NCI-H2171 treated with DMSO at 0.1 percent for 48 hours (cell line): ENCODE measurements at regions not wholly inside any gene's neighbourhood (a gene's known extent, or its start where the extent isn't known, plus 50 kb on each side); places are given as distances from the start of the nearest gene placed in this dataset.
"Not testable (repeated sequence)": the region's sequence is repeated elsewhere in the genome, so short reads cannot be mapped to it uniquely, and the experiment has no call there.

Experiments used
- DNase-seq: peaks from one replicate; lab custom pipeline; 2025; lab: John Stamatoyannopoulos, UW

DNA sequence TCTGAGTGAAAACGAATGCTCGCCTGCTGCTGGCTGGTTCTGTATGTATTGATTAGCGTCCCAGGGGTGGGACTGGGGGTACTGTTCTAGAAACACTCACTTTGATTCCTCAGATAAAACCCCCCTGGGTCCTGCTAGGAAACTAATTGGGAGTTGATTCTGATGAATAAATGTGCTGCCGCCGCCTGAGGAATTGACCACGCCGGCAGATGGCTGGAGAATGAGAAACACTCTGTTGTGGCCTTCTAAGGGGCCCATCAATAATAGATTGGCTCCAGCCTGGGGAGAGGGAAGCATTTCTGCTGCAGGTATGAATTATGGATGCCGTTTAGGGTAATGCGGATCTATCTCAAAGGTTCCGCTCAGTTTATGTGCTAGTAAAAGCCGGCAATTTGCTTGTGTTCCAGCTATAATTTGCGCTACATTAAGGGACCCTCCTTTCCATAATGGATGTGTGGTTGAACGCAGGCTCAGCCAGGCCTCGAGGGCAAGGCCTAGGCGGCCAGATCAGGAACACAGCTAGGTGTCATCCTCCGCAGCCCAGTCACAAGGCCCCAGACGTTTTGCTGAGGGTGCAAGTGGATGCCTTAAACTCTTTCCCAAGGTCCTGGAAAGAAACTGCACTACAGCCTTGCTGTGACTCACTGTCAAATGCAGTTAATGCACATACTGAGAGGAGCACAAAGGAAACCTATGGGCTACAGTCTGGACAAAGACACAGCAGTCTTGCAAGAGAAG is 132.2 kb upstream of the HS3ST2 start:
- no peak for DNase-seq

DNA sequence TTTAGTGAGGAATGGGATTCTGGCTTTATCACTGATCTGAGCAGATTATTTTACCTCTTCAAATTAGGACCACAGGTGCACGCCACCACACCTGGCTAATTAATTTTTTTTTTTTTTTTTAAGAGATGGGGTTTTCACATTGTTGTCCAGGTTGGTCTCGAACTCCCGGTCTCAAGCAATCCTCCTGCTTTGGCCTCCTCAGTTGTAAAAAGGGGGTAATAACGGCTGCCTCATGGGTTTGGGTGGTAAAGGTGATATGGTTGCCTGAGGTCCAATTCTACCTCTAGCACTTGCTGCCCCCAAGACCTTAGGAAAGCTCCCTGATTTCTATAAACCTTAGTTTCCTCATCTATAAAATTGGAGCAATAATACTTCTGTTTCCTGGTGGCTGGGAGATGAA is 130.7 kb upstream of the HS3ST2 start:
- DNase-seq: no peak

DNA sequence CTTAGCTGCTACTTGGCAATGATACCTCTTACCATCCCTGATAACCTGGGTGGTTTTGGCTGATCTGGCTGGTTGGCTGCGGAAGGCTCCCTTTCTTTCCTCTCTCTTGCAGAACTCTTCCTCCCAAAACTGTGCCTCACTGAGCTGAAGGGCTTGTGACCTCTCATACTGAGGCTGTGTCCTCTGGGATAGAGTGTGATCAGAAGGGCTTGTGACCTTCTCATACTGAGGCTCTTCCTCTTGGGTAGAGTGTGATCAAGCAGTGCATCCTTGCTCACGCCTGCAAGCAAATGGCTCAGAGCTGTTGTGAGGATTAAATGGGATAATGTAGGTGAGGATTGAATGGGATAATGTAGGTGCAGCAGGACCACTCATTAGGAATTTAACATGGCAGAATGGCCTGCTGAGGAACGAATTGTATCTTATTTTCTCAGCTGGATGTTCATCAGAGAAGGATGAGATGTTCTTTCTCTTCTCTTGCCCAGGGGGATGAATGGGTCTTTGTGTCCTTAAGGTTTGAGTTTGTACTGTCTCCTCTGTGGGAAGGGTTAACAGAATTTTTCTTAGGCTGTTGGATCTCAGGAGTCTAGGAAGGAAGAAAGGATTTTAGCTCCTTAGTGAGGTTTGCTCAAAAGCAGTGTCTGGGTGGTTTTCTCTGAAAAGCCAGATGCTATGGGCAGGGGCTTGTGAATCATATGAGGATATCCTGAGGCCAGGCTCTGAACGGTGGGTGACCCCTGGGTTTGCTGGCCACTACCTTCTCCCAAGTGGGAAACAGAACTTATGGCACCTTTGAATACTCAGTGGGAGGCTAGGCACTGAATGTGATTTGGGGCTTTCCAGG is 130.0 kb upstream of the HS3ST2 start:
- DNase-seq: no peak

DNA sequence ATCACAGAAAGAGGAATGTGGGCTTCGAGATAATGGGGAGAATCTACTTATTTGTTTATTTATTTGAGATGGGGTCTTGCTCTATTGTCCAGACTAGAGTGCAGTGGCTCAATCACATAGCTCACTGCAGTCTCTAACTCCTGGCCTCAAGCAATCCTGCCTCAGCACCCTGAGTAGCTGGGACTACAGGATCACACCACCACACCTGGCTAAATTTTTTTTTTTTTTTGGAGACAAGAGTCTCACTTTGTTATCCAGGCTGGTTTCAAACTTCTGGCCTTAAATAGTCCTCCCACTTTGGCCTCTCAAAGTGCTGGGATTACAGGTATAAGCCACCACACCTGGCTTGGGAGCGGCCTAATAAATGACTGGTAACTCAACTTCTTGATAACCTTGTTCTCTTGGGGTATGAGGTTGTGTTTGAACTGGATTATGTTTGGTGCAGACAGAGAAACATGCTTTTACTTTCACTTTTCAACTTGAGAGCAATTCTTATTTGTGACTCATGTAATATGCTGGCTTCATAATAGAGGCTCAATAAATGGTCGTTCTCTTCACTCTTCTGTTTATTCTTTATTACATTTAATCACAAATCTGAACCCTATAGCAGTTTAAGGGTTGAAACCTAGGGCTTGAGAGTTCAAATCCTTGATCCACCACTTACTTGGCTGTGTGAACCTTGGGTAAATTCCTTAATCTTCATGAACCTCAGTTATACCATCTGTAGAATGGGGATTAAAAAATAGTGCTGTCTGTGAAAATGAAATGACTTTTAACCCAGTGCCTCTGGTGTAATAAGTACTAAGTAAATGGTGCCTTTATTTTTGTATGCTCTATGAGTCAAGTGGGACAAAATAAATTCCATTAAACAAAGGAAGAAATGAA is 129.1 kb upstream of the HS3ST2 start:
- no peak for DNase-seq

DNA sequence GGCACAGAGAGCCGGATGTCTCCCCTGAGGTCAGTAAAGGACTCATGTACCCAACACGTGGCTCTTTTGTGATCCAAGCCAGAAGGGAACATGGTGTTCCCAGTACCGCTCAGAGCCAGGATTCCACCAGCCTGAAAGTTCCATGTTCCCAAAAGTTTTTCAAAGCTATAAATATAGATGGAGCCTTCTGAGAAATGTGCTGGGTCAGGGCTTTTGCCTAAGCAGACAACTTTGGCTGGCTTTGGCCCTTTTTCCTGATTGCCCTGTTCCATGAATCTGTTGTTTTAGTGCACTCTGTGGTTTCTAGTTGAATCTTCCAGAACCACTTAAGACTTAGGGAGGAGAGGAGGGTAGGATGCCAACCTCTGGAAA is 128.5 kb upstream of the HS3ST2 start:
- no peak for DNase-seq

DNA sequence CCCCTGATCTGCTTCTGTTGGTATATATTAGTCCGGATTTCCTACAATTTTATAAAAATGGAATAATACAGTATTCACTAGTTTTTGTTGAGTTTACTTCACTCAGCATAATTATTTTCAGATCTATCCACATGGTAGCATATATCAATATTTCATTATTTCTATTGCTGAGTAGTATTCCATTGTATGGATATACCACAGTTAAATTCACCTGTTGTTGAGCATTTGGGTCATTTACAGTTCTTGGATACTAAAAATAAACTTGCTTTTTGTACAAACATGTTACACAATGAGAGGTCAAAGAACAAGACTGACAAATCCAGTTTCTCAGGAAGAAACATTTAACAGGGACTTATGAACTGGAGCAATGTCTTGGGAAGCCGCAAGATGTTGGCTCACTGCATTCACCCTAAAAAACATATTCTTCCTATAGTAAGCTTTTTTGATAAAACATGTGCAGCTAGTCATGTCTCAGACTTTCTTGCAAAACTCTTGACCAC is 126.9 kb upstream of the HS3ST2 start:
- no peak for DNase-seq

DNA sequence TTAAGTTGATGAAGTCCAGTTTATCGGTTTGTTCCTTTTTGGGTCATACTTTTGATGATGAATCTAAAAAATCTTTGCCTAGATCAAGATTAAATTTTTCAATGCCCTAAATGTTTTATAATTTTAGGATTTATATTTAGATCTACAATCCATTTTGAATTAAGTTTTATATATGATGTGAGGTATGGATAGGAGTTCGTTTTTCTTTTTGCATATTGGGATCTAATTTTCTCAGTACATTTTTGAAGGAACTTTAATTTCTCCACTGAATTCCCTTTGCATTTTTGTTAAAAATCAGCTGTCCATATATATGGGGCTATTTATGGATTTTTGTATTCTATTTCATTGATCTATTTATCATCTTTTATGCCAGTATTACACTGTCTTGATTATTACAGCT is 125.5 kb upstream of the HS3ST2 start:
- DNase-seq: no peak

DNA sequence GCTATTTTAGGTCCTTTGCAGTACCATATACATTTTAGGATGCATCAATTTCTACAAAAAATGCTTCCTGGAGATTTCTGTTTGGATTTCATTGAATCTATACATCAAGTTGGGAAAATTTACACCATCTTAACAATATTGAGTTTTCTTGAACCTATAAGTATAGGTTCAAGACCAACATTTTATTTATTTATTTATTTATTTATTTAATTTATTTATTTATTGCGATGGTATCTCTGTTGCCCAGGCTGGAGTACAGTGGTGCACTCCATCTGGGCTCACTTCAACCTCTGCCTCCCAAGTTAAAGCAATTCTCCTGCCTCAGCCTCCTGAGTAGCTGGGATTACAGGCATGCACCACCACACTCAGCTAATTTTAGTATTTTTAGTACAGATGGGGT is 125.0 kb upstream of the HS3ST2 start:
- no peak for DNase-seq

DNA sequence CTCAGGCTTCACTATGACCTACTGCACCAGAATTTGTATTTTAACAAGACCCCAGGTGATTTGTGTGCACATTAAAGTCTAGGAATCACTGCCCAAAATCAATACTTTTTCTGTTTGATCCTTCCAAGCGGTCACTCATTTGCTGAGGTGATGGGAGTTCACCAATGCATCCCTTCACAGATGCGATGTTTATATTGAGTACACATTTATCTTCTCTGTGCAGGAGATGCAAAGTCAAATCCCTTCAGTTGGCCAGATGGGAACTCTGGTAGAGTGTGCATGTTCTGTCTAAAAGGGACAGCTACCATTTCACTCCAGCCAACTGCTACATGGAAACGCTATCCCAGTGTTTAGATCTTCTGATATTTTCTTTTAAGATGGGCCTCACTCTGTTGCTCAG is 122.6 kb upstream of the HS3ST2 start:
- no peak for DNase-seq

DNA sequence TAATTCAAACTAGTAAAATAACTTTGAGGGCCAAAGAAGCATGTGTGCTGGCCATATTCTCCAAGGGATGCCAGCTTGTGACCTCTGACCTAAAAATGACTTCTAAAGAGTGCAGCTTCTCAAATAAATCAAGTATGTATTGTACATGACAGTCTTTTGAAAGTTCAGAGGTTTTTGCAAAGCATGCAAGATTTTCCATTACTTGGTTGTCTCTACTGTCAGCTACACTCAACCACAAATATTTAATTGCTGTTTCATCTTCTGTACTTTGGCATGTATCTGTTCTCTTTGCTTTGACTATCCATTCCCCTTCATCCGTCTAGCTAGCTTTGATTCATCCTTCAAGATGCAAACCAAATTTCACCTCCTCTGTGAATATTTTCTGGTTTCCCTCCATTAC is 121.9 kb upstream of the HS3ST2 start:
- DNase-seq: no peak

DNA sequence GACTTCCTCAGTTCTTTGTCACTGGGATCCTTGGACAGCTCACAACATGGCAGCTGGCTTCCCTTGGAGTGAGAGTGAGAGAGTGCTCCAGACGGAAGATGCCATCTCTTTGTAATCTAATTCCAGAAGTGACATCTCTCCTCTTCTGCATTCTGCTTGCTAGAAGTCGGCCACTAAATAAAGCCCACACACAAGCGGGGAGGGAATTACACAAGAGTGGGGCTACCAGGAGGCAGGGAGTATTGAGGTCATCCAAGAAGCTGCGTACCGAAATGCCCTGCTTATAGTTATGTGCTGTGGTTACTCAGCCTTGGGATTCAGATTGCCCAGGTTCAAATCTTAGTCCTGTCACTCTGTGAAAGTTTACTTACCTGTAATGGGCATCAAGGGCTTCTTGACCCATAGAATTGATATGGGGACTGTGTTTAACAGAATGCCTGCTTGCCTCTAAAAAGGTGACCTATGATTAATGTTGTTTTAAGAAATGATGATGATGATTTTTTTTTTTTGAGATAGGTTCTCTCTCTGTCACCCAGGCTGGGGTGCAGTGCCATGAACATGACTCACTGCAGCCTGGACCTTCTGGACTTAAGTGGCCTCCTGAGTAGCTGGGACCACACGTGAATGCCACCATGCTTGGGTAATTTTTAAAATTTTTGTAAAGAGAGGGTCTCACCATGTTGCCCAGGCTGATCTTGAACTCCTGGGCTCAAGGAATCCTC is 120.9 kb upstream of the HS3ST2 start:
- DNase-seq: no peak

DNA sequence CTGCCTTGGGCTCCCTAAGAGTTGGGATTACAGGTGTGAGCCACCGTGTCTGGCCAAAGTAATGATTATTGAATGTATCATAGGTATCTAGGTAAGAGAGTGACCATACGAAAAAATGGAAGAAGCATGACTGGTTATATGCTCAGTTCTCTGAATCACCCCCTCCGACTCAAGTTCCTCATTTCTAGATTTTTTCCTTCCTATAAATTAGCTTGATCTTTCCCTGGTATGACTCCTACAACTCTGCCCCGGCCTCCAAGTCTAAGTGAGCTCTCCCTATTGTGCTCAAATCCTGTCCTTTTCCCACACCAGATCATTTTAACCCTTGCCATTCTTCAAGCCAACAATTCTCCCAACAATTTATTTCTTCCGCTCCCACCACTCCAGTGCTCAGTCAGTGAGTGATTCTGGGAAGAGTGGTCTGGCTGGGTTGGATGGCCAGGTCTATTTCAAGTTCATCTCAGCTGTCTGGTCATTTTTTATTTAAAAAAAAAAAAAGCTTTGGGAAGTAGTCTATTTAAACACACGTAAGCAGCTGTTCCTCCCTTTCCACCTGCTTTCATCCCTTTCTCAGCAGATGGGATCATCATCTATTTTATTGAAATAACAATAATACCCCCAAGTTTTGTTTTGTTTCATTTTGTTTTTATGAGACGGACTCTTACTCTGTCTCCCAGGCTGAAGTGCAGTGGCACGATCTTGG is 120.2 kb upstream of the HS3ST2 start:
- DNase-seq: no peak

DNA sequence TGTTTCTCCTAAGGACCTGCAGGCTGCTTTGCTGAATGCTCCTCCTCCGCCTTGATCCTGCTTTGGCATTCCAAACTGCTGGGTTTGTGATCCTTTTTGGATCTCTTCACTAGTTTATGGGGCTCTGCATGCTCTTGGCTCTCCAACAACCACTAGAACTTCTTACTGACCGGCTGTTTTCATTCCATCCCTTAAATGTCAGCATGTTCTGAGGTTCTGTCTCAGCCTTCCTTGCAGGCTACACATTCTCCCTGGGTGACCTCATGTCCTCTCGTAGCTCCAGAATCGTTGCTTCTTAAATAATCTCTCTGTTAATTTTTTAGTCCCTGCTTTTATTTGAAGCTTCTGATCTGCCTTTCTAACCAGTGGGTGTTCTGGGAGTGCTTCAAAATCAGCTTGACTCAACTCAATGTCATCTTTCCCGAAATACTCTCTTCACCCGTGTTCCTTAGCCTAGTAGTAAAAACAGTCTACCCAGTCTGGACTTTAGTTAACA is 119.0 kb upstream of the HS3ST2 start:
- DNase-seq: no peak

DNA sequence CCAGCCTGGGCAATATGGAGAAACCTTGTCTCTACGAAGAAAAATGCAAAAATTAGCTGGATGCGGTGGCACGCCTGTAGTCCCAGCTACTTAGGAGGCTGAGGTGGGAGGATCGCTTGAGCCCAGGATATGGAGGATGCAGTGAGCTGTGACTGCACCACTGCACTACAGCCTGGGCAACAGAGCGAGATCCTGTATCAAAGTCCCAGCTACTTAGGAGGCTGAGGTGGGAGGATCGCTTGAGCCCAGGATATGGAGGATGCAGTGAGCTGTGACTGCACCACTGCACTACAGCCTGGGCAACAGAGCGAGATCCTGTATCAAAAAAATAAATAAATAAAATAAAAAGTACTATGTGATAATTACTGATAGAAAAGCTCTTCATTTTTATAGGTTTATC is 118.2 kb upstream of the HS3ST2 start:
- not testable (repeated sequence) for DNase-seq

DNA sequence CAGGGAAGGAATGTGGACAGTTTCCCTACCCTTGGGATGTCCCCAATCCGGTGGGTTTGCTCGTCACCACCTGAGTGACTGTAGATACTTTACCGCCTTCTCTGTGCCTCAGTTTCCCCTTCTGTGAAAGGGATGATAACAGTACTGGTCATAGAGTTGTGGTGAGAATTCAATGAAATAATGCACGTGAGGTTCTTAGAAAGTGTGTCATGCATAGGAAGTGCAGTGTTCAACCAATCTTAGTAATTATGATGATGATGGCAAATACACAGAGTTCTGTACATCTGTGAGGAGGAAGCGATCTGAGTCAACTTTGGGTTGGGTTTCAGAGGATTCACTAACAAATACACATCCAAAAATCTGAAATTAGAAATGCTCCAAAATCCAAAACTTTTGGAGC is 114.6 kb upstream of the HS3ST2 start:
- no peak for DNase-seq

DNA sequence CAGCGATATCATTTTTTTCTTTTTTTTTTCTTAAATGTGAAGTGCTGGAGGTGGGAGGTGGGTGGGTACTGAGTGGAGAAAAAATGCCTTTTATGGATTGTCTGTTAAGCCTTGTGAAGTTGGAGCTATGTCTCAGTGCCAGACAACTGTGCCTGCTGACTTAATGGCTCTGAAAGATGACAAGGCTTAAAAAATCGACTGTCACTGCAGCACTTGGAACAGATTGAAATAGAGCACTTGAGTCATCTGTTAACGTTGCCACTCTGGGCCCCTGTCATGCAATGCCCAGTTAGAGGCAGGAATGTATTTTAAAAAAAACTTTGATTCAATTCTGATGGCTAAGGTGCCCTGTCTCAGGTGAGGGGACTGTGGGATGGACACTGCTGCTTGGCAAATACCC is 108.2 kb upstream of the HS3ST2 start:
- DNase-seq: no peak

DNA sequence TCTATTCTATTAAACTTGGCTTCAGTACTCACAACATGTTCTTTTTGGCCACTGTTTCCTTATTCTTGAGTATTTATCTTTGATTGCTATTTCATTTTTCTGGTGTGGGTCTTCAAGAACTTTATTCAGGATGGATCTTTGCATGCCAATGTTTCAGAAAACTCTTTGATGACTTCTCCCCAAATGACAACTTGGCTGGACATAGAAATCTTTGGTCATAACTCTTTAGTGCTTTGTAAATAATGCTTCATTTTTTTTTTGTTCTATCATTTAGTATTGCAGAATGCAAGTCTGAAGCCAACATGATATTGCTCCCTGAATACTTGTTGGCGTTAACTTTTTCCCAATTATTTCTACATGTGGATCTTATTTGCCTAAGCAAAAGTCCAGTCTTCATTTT is 103.6 kb upstream of the HS3ST2 start:
- no peak for DNase-seq

DNA sequence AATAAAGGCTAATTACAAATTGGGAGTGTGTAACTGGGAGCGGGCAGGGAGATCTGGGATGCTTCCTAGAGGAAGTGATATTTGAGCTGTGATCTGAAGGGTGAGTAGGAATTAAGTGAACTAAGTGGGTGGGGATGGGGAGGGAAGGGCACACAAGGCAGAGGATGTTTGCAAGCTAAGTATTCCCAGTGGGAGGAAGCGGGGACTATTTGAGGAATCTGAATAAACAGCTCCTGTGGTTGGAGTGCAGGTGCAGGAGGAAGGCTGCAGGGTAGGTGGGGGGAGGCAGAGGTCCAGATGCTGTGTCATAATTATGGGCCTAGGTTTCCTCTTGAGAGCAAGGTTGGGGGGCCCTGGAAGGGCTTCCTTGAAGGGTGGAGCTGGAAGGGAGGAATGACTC is 102.1 kb upstream of the HS3ST2 start:
- no peak for DNase-seq

DNA sequence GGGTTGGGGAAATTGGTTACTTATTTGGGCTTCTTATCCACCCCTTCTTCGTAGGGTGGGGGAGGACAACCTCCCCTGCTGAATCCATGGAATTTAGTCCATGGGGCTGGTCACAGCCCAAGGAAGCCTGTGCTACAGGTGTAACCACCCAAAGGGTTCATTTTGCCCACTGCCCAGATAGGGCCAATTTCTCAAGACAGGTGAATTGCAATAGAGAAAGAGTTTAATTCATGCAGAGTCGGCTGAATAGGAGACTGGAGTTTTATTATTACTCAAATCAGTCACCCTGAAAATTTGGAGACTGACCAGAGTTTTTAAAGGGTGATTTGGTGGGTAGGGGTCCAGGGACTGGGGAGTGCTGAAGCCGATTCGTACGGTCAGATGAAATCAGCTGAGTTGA is 101.5 kb upstream of the HS3ST2 start:
- no peak for DNase-seq

DNA sequence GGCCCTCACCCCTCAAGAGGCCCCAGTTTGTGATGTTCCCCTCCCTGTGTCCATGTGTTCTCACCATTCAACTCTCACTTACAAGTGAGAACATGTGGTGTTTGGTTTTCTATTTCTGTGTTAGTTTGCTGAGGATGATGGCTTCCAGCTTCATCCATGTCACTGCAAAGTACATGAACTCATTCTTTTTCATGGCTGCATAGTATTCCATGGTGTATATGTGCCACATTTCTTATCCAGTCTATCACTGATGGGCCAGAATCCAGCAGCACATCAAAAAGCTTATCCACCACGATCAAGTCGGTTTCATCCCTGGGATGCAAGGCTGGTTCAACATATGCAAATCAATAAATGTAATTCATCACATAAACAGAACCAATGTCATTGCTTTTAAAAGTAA is 95.4 kb upstream of the HS3ST2 start:
- not testable (repeated sequence) for DNase-seq

DNA sequence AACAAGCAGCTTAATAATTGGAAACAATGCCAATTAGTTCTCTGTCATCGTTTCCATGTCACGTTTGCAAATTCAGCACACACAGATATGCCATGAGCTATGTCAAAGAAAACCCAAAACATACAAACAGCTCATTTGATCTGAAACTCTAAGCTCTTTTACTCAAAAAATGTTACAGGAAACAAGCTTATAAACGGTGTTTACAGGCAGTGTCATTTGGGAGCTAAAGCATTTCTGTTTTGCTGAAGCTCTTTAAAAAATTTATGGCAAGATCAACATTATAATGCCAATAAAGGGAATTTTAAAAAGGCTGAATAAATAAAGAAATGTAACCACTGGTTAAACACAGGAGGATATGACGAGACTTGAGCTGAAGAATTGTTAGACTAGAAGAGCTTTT is 94.0 kb upstream of the HS3ST2 start:
- DNase-seq: no peak
